Ascending aorta (tissue), 2 donors: ENCODE measurements at regions not wholly inside any gene's neighbourhood (a gene's known extent, or its start where the extent isn't known, plus 50 kb on each side); places are given as distances from the start of the nearest gene placed in this dataset.

Source experiments
- DNase-seq, 2 donors: peaks; one replicate each; pipeline ENCODE4 v3.0.0-alpha.2; 2019; ENCODE audit warnings: low spot score in 2 of 2
- H3K27ac ChIP-seq, 2 donors: fragments of 200-600 bp; sonication (generic); one replicate each; pipeline ENCODE4 v1.5.1; 2016 to 2017; ENCODE audit warnings: mild to moderate bottlenecking in 1 of 2
- H3K27me3 ChIP-seq: fragments of 200-600 bp; sonication (generic); one replicate; pipeline ENCODE4 v1.5.1; 2017
- H3K36me3 ChIP-seq, 2 donors: fragments of 200-600 bp; sonication (generic); one replicate each; pipeline ENCODE4 v1.5.1; 2016
- H3K4me1 ChIP-seq, 2 donors: fragments of 200-600 bp; sonication (generic); one replicate each; pipeline ENCODE4 v1.5.1; 2016 to 2017; ENCODE audit warnings: mild to moderate bottlenecking in 1 of 2
- H3K4me3 ChIP-seq, 2 donors: fragments of 200-600 bp; sonication (generic); one replicate each; pipeline ENCODE4 v1.5.1; 2016 to 2017; ENCODE audit warnings: mild to moderate bottlenecking in 1 of 2
- H3K9me3 ChIP-seq, 2 donors: fragments of 200-600 bp; sonication (generic); one replicate each; pipeline ENCODE4 v1.5.1; 2016
- CTCF ChIP-seq, 3 experiments: fragments of 200-600 bp in 2 of 3; fragments of 450-650 bp in 1 of 3; sonication (generic) in 2 of 3; IDR thresholded peaks; one replicate each; pipeline ENCODE4 v1.5.1; 2016 to 2019; ENCODE audit warnings: antibody characterized with exemption in 3 of 3, mild to moderate bottlenecking in 1 of 3, moderate library complexity in 1 of 3
- intact Hi-C: fragments of 100-400 bp; cut with DNase I; formaldehyde crosslinking; loops from one replicate; pipeline ENCODE4 v1.15.1; 2023

DNA sequence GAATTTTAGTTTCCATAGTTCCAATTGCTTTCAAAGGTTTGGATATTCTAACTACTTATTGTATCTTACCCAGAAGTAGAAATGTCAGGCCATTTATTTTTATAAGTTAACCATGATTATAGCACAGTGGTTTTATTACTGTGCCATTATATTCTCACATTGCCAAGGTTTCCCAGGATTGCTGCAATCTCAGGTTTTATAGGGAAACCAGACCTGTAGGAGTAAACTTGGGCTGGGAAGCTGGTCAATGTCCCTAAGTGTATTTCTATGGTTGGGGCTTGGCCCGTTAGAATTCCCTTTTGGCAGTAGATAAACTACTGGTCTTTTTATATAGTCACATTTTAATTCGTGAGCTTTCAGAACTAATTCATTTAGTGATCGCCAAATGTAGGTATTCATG, 396.6 kb upstream of the KCNN2 start:
- no peak for DNase-seq
- H3K4me1 ChIP-seq: no peaks in the 10 kb centered on the region
- intact Hi-C loops: no loop called here
- no peak overlapping the region for H3K27ac ChIP-seq
- H3K9me3 ChIP-seq: no peaks in the 10 kb centered on the region
- no peak for TF ChIP-seq CTCF (IDR thresholded peaks at IDR 0.05)
- H3K27me3 ChIP-seq: no peaks in the 10 kb centered on the region
- H3K4me3 ChIP-seq: no peak overlapping the region
- no peaks in the 10 kb centered on the region for H3K36me3 ChIP-seq

GRCh38 chr5:113969901-113970300, 392.0 kb upstream of the KCNN2 start:
- intact Hi-C loops: no loop called here

GRCh38 chr5:113971454-113971853, 390.4 kb upstream of the KCNN2 start:
- no peak for TF ChIP-seq CTCF (IDR thresholded peaks at IDR 0.05)
- intact Hi-C loops: no loop called here

More at GRCh38 chr5:113969901-113970300, 392.0 kb upstream of the KCNN2 start:
- no peaks in the 10 kb centered on the region for H3K36me3 ChIP-seq
- H3K9me3 ChIP-seq: no peaks in the 10 kb centered on the region
- no peaks in the 10 kb centered on the region for H3K27me3 ChIP-seq
- no peak overlapping the region for H3K27ac ChIP-seq
- no peak for DNase-seq
- no peaks in the 10 kb centered on the region for H3K4me1 ChIP-seq
- no peak for TF ChIP-seq CTCF (IDR thresholded peaks at IDR 0.05)
- no peak overlapping the region for H3K4me3 ChIP-seq

GRCh38 chr5:113974976-113975375, 386.9 kb upstream of the KCNN2 start:
- H3K4me1 ChIP-seq: no peaks in the 10 kb centered on the region
- TF ChIP-seq CTCF (IDR thresholded peaks at IDR 0.05): no peak
- no peak for DNase-seq
- intact Hi-C loops: no loop called here
- H3K27ac ChIP-seq: no peak overlapping the region
- no peaks in the 10 kb centered on the region for H3K36me3 ChIP-seq
- no peak overlapping the region for H3K4me3 ChIP-seq
- H3K27me3 ChIP-seq: no peaks in the 10 kb centered on the region
- no peaks in the 10 kb centered on the region for H3K9me3 ChIP-seq

More at GRCh38 chr5:113971454-113971853, 390.4 kb upstream of the KCNN2 start:
- H3K9me3 ChIP-seq: no peaks in the 10 kb centered on the region
- H3K27ac ChIP-seq: no peak overlapping the region
- no peaks in the 10 kb centered on the region for H3K36me3 ChIP-seq
- H3K4me1 ChIP-seq: no peaks in the 10 kb centered on the region
- H3K27me3 ChIP-seq: no peaks in the 10 kb centered on the region
- DNase-seq: no peak
- no peak overlapping the region for H3K4me3 ChIP-seq

DNA sequence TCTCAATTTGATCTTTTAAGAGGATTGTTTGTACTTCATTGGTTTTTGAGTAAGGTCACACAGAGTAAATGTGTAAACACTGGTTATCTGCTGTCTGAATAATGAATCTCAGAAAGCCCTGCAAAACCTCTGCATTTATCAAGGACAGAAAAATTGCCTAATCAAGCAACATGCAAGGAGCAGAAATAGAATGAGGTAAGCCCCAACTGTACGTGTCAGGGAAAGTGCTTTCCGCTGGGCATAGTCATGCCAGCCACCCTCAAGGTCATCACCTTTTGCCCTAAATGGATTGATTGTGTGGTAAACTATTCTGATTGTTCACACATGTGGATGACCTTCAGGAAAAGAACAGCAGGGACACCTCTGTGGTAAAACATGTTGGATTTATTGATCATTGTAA, 376.9 kb upstream of the KCNN2 start:
- no peak for DNase-seq
- H3K27ac ChIP-seq: no peak overlapping the region
- no peaks in the 10 kb centered on the region for H3K36me3 ChIP-seq
- H3K4me1 ChIP-seq: no peaks in the 10 kb centered on the region
- H3K9me3 ChIP-seq: no peaks in the 10 kb centered on the region
- H3K27me3 ChIP-seq: no peaks in the 10 kb centered on the region
- H3K4me3 ChIP-seq: no peak overlapping the region
- intact Hi-C loops: no loop called here
- TF ChIP-seq CTCF (IDR thresholded peaks at IDR 0.05): no peak

- H3K4me3 ChIP-seq: no peak overlapping the region
- H3K36me3 ChIP-seq: no peaks in the 10 kb centered on the region
- H3K4me1 ChIP-seq: no peaks in the 10 kb centered on the region
- no peaks in the 10 kb centered on the region for H3K9me3 ChIP-seq
- H3K27ac ChIP-seq: no peak overlapping the region
- DNase-seq: no peak
- H3K27me3 ChIP-seq: no peaks in the 10 kb centered on the region
- TF ChIP-seq CTCF (IDR thresholded peaks at IDR 0.05): no peak
- intact Hi-C loops: no loop called here
Observed at GRCh38 chr5:113985505-113985904, 376.4 kb upstream of the KCNN2 start.
